ENCODE measurements at regions not wholly inside any gene's neighbourhood (a gene's known extent, or its start where the extent isn't known, plus 50 kb on each side); places are given as distances from the start of the nearest gene placed in this dataset.

DNA sequence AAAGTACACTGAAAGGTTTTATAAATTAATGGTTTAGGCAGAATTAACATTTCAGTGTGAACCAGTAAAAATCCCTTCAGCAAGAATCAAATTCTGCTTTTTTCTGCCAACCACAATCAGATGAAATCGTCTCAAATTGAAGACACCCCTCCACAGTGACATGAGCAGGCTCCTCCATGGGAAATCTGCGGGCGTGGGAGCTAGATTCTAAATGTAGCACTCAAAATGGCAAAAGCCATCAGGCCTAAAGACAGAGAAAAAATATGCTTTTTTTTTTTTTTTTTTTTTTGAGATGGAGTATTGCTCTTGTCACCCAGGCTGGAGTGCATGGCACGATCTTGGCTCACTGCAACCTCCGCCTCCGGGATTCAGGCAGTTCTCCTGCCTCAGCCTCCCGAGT is 55.8 kb upstream of the MRPS9 start:
- TF ChIP-seq POLR2AphosphoS5 (IDR thresholded peaks at IDR 0.05) (no peak), EZH2 (IDR thresholded peaks at IDR 0.05; ENCODE audit: borderline replicate concordance, insufficient read depth, low read length, poor library complexity, severe bottlenecking) (no peak), TAF1 (IDR thresholded peaks at IDR 0.05; ENCODE audit: low read depth) (no peak)
- TF ChIP-seq, protein P1, sequence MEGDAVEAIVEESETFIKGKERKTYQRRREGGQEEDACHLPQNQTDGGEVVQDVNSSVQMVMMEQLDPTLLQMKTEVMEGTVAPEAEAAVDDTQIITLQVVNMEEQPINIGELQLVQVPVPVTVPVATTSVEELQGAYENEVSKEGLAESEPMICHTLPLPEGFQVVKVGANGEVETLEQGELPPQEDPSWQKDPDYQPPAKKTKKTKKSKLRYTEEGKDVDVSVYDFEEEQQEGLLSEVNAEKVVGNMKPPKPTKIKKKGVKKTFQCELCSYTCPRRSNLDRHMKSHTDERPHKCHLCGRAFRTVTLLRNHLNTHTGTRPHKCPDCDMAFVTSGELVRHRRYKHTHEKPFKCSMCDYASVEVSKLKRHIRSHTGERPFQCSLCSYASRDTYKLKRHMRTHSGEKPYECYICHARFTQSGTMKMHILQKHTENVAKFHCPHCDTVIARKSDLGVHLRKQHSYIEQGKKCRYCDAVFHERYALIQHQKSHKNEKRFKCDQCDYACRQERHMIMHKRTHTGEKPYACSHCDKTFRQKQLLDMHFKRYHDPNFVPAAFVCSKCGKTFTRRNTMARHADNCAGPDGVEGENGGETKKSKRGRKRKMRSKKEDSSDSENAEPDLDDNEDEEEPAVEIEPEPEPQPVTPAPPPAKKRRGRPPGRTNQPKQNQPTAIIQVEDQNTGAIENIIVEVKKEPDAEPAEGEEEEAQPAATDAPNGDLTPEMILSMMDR (IDR thresholded peaks at IDR 0.05; ENCODE audit: poor library complexity, severe bottlenecking) = no peak

Measured in neural cell (in vitro differentiated cells).